IMR-90 (cell line): ENCODE measurements at regions not wholly inside any gene's neighbourhood (a gene's known extent, or its start where the extent isn't known, plus 50 kb on each side); places are given as distances from the start of the nearest gene placed in this dataset.
A peak's percentile ranks its signal among the peaks of the same experiment; 100 is the strongest.

Source experiments
- ATAC-seq: fragments of 200-7000 bp; cut with Tn5 transposase; 2 replicates; pipeline ENCODE4 v1.9.1; 2020; ENCODE audit warnings: low read depth, mild to moderate bottlenecking, moderate library complexity
- BruUV-seq: library from RNA; stranded (reverse); fragments of 400-500 nt; replicated peaks from 2 replicates; lab custom pipeline; 2021; lab: Mats Ljungman, UMichigan
- CTCF ChIA-PET: fragments of 300-600 bp; formaldehyde crosslinking; extraction: SDS; loops from one replicate; lab custom pipeline; 2021; ENCODE audit warnings: antibody characterized with exemption; lab: Yijun Ruan, JAX
- POLR2A ChIA-PET: fragments of 300-600 bp; sonication (Branson Sonifier 250); formaldehyde crosslinking; loops from one replicate; lab custom pipeline; 2022; ENCODE audit warnings: antibody characterized with exemption; ENCODE audit not compliant: unreplicated experiment; lab: Charles Lee
- DNase-seq: peaks from one replicate; pipeline ENCODE4 v3.0.0; 2013
- H2AFZ ChIP-seq: replicated peaks from 2 replicates; pipeline ENCODE3; 2013; ENCODE audit warnings: low read length, mild to moderate bottlenecking; ENCODE audit not compliant: poor library complexity
- H2AK5ac ChIP-seq: 2 replicates; pipeline ENCODE4 v1.6.1; 2013; ENCODE audit warnings: low read depth, low read length, inconsistent platforms
- H2AK9ac ChIP-seq: replicated peaks from 2 replicates; pipeline ENCODE3; 2013; ENCODE audit warnings: mild to moderate bottlenecking, low read depth, low read length, moderate library complexity; ENCODE audit not compliant: poor library complexity
- H2BK120ac ChIP-seq: 2 replicates; pipeline ENCODE4 v1.6.1; 2013; ENCODE audit warnings: low read depth, low read length, inconsistent platforms
- H2BK15ac ChIP-seq: 3 replicates; pipeline ENCODE4 v1.6.1; 2013; ENCODE audit warnings: low read depth, low read length, inconsistent platforms
- H2BK20ac ChIP-seq: 2 replicates; pipeline ENCODE4 v1.6.1; 2013; ENCODE audit warnings: low read depth, mild to moderate bottlenecking, inconsistent platforms, low read length, moderate library complexity
- H2BK5ac ChIP-seq: 2 replicates; pipeline ENCODE4 v1.6.1; 2013; ENCODE audit warnings: mild to moderate bottlenecking, low read depth, low read length, inconsistent platforms; ENCODE audit not compliant: poor library complexity, severe bottlenecking
- H3K14ac ChIP-seq: replicated peaks from 2 replicates; pipeline ENCODE4 v1.6.1; 2013; ENCODE audit warnings: low read depth, low read length, inconsistent platforms
- H3K18ac ChIP-seq: 2 replicates; pipeline ENCODE4 v1.6.1; 2013; ENCODE audit warnings: low read depth, low read length, control low read depth
- H3K23ac ChIP-seq: 2 replicates; pipeline ENCODE4 v1.6.1; 2013; ENCODE audit warnings: low read depth, low read length, inconsistent platforms
- H3K27ac ChIP-seq: 2 replicates; pipeline ENCODE4 v1.5.1; 2013; ENCODE audit warnings: mild to moderate bottlenecking, control low read depth, low read length; ENCODE audit not compliant: insufficient read depth
- H3K27me3 ChIP-seq: 2 replicates; pipeline ENCODE4 v1.6.1; 2013; ENCODE audit warnings: low read length; ENCODE audit not compliant: control insufficient read depth, insufficient read depth
- H3K36me3 ChIP-seq: 2 replicates; pipeline ENCODE4 v1.6.1; 2013; ENCODE audit warnings: low read length, mixed read lengths; ENCODE audit not compliant: control insufficient read depth, insufficient read depth
- H3K4ac ChIP-seq: 2 replicates; pipeline ENCODE4 v1.6.1; 2013; ENCODE audit warnings: low read depth, low read length, inconsistent platforms
- H3K4me1 ChIP-seq: 2 replicates; pipeline ENCODE4 v1.6.1; 2013; ENCODE audit warnings: low read length, mixed read lengths; ENCODE audit not compliant: control insufficient read depth, insufficient read depth
- H3K4me2 ChIP-seq: 2 replicates; pipeline ENCODE4 v1.6.1; 2013; ENCODE audit warnings: low read depth, mild to moderate bottlenecking, control low read depth, low read length, moderate library complexity
- H3K4me3 ChIP-seq: 2 replicates; pipeline ENCODE4 v1.5.1; 2013; ENCODE audit warnings: low read depth, mild to moderate bottlenecking, control low read depth, low read length, moderate library complexity; ENCODE audit not compliant: insufficient read depth
- H3K56ac ChIP-seq: 2 replicates; pipeline ENCODE4 v1.6.1; 2013; ENCODE audit warnings: low read length, inconsistent platforms; ENCODE audit not compliant: insufficient read depth; ENCODE audit errors: extremely low read depth
- H3K79me1 ChIP-seq, 2 experiments: 2 replicates each; pipeline ENCODE4 v1.6.1; 2013; ENCODE audit warnings: low read length in 2 of 2, inconsistent platforms in 1 of 2, low read depth in 1 of 2
- H3K9ac ChIP-seq: 2 replicates; pipeline ENCODE4 v1.6.1; 2013; ENCODE audit warnings: low read depth, low read length, control low read depth
- H3K9me1 ChIP-seq: 2 replicates; pipeline ENCODE4 v1.6.1; 2013; ENCODE audit warnings: low read length, inconsistent platforms; ENCODE audit not compliant: insufficient read depth
- H3K9me3 ChIP-seq: 2 replicates; pipeline ENCODE4 v1.6.1; 2013; ENCODE audit warnings: low read length; ENCODE audit not compliant: control insufficient read depth, insufficient read depth
- H4K20me1 ChIP-seq: 2 replicates; pipeline ENCODE4 v1.6.1; 2013; ENCODE audit warnings: low read length, inconsistent platforms; ENCODE audit not compliant: insufficient read depth
- H4K5ac ChIP-seq: 2 replicates; pipeline ENCODE4 v1.6.1; 2013; ENCODE audit warnings: mild to moderate bottlenecking, low read depth, low read length, control low read depth
- H4K8ac ChIP-seq, 2 experiments: 2 replicates each; pipeline ENCODE4 v1.6.1; 2013; ENCODE audit warnings: low read depth in 2 of 2, low read length in 2 of 2, control low read depth in 1 of 2, inconsistent platforms in 1 of 2
- H4K91ac ChIP-seq: 2 replicates; pipeline ENCODE4 v1.6.1; 2013; ENCODE audit warnings: low read depth, low read length, inconsistent platforms; ENCODE audit not compliant: insufficient read depth
- BHLHE40 ChIP-seq: fragments of 150-350 bp; IDR thresholded peaks from 2 replicates; pipeline ENCODE4 v1.6.1; 2016; ENCODE audit warnings: mild to moderate bottlenecking, low read depth, low read length
- CHD1 ChIP-seq: IDR thresholded peaks from 2 replicates; pipeline ENCODE4 v1.6.1; 2012; ENCODE audit warnings: low read depth, low read length, improper control_type of control experiment
- FOS ChIP-seq: fragments of 150-350 bp; IDR thresholded peaks from 2 replicates; pipeline ENCODE4 v1.6.1; 2016; ENCODE audit warnings: low read depth, low read length
- MAZ ChIP-seq: IDR thresholded peaks from 2 replicates; pipeline ENCODE4 v1.6.1; 2012; ENCODE audit warnings: low read depth, mild to moderate bottlenecking, low read length, improper control_type of control experiment, moderate library complexity, borderline replicate concordance
- MXI1 ChIP-seq: IDR thresholded peaks from 2 replicates; pipeline ENCODE4 v1.6.1; 2012; ENCODE audit warnings: low read depth, mild to moderate bottlenecking, low read length, moderate library complexity, borderline replicate concordance
- NFE2L2 ChIP-seq: fragments of 150-350 bp; IDR thresholded peaks from 2 replicates; pipeline ENCODE4 v1.6.1; 2016; ENCODE audit warnings: low read depth, mild to moderate bottlenecking, low read length
- POLR2A ChIP-seq: IDR thresholded peaks from 2 replicates; pipeline ENCODE4 v1.6.1; 2012; ENCODE audit warnings: mild to moderate bottlenecking, low read depth, low read length
- RCOR1 ChIP-seq: IDR thresholded peaks from 2 replicates; pipeline ENCODE4 v1.6.1; 2012; ENCODE audit warnings: mild to moderate bottlenecking, low read length, improper control_type of control experiment; ENCODE audit not compliant: insufficient replicate concordance
- RFX5 ChIP-seq: IDR thresholded peaks from 2 replicates; pipeline ENCODE4 v1.8.0; 2012; ENCODE audit warnings: low read depth, mild to moderate bottlenecking, low read length, moderate library complexity
- SMC3 ChIP-seq: fragments of 150-350 bp; IDR thresholded peaks from 2 replicates; pipeline ENCODE4 v1.6.1; 2016; ENCODE audit warnings: low read depth, mild to moderate bottlenecking, antibody characterized with exemption, low read length, moderate library complexity
- WGBS, 2 experiments: methylation state at CpG; one replicate each; pipeline versions ENCODE4 v1.1.5 to v1.1.7; 2013; ENCODE audit warnings: missing lambda C conversion rate in 2 of 2; ENCODE audit not compliant: insufficient read length in 1 of 2; ENCODE audit errors: extremely low coverage in 2 of 2; 5-methylcytosine and 5-hydroxymethylcytosine counted together
- dilution Hi-C: fragments of 300-500 bp; cut with HindIII; formaldehyde crosslinking; loops from one replicate; pipeline ENCODE4 v1.14.3; 2018; ENCODE audit warnings: low sequenced_read_pairs; ENCODE audit not compliant: unreplicated experiment
- in situ Hi-C: fragments of 300-500 bp; cut with MboI; formaldehyde crosslinking; loops from 3 replicates; pipeline ENCODE4 v1.14.3; 2019; ENCODE audit warnings: low sequenced_read_pairs, inconsistent platforms, mixed read lengths
- intact Hi-C: fragments of 100-400 bp; cut with micrococcal nuclease; formaldehyde crosslinking; loops from 2 replicates; pipeline ENCODE4 v1.10.0; 2022
- TF ChIP-seq, protein P1 (sequence below): fragments of 150-350 bp; IDR thresholded peaks from 2 replicates; pipeline ENCODE4 v1.6.1; 2016; ENCODE audit warnings: low read depth, mild to moderate bottlenecking, low read length, moderate library complexity, borderline replicate concordance
- TF ChIP-seq, protein P2 (sequence below): conservative IDR thresholded peaks from 2 replicates; pipeline ENCODE4 v1.5.1; 2012; ENCODE audit warnings: mild to moderate bottlenecking, low read depth, low read length, improper control_type of control experiment
- TF ChIP-seq, protein P3 (sequence below): fragments of 150-350 bp; IDR thresholded peaks from 2 replicates; pipeline ENCODE4 v1.6.1; 2017; ENCODE audit warnings: mild to moderate bottlenecking, antibody characterized with exemption, low read length, low read depth

DNA sequence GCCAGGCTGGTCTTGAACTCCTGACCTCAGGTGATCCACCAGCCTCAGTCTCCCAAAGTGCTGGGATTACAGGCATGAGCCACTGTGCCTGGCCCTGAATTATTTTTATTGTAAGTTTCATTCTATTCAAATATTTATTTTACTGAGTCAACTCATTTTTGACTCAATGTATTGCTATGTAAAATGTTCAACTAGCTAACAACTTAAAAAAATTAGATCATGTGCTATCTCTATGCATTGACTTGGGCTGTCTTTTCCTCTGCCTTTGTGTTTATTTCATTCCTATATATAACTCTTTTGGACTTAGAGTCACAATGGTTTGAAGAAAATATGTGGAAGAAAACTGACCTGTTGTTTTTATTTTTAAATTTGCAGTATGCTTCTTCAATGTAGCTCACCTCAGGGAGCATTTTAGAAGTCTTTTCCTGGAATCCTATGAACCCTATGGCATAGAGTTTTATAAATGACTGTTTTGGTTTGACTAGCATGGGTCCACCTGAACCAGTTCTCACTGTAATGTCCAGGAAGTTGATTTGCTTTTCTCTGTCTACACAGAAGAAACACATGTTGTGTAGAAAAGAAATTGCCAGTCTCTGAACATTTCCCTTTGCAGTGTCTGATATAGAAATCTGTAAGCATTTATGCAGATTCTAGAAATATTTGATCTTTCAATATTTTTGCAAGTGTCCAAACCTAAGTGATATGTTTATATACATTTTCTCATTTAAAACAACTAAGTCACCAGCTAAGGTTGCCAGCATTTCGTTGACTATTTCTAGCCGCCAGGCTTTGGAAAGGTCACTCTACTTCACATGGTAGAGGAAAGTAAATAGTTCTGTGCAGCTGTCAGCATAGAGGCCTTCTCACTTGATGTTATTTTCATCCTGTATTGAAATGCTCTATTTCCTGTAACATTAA lies 138.8 kb downstream of the PCSK1 start:
- Histone ChIP-seq H2AK5ac (peak overlapping the region; percentile 62; the same call in 1 of the 2 replicates), H3K23ac (peak overlapping the region; percentile 83; the same call in 1 of the 2 replicates), H3K4me2 (peak overlapping the region; percentile 56; the same call in 1 of the 2 replicates), H3K27me3 (no peaks in the 10 kb centered on the region), H3K9ac (peak overlapping the region; percentile 71; the same call in 1 of the 2 replicates), H3K4ac (peak overlapping the region; percentile 78; the same call in 1 of the 2 replicates), H3K4me3 (no peak overlapping the region), H2BK120ac (peak overlapping the region; percentile 91), H2BK15ac (peak overlapping the region; percentile 99; the same call in 2 of the 3 replicates), H4K8ac (peak overlapping the region; percentile 92 to 94), H3K14ac (peak overlapping the region; percentile 66), H3K27ac (peak overlapping the region; percentile 75), H3K79me1 (peaks cover 0 to 3% of the 10 kb centered on the region in 2 experiments; a peak in 1 of 4 replicates), H3K9me1 (peaks cover 3% of the 10 kb centered on the region; the same call in 1 of the 2 replicates), H2BK5ac (peak overlapping the region; percentile 100), H3K9me3 (no peaks in the 10 kb centered on the region), H3K18ac (peak overlapping the region; percentile 99), H4K20me1 (no peaks in the 10 kb centered on the region), H3K4me1 (peaks cover 10% of the 10 kb centered on the region), H2AFZ (no peak overlapping the region), H4K91ac (peak overlapping the region; percentile 82), H3K56ac (peak overlapping the region; percentile 90; the same call in 1 of the 2 replicates), H2BK20ac (peak overlapping the region; percentile 92), H2AK9ac (no peak overlapping the region), H3K36me3 (no peaks in the 10 kb centered on the region), H4K5ac (peak overlapping the region; percentile 98)
- no CpG with 5 or more reads among the region's 2 CpGs for WGBS, 2 experiments
- dilution Hi-C loops (no loop called here), in situ Hi-C loops (no loop called here), intact Hi-C loops (loop anchor here (10.0 kb wide), 1 partner anchor 119 kb away; no protein-coding TSS in a partner anchor)
- DNase-seq = peak; percentile 82
- TSS peak; percentile 42 for BruUV-seq
- CTCF ChIA-PET = no interaction called here
- POLR2A ChIA-PET = interaction anchor here (0.6 kb wide), 1 partner anchor 67 kb away, joined by 3 read pairs; no protein-coding TSS in a partner anchor
- peak; percentile 32 for ATAC-seq
- TF ChIP-seq, protein P1, sequence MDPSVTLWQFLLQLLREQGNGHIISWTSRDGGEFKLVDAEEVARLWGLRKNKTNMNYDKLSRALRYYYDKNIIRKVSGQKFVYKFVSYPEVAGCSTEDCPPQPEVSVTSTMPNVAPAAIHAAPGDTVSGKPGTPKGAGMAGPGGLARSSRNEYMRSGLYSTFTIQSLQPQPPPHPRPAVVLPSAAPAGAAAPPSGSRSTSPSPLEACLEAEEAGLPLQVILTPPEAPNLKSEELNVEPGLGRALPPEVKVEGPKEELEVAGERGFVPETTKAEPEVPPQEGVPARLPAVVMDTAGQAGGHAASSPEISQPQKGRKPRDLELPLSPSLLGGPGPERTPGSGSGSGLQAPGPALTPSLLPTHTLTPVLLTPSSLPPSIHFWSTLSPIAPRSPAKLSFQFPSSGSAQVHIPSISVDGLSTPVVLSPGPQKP = no peak
- no peak for TF ChIP-seq BHLHE40
- TF ChIP-seq RCOR1 = no peak
- no peak for TF ChIP-seq MAZ
- no peak for TF ChIP-seq SMC3
- TF ChIP-seq FOS = 0 out of 2 replicates have a peak, but pooled peaks have one; percentile 4
- TF ChIP-seq NFE2L2 = no peak
- TF ChIP-seq RFX5 = no peak
- no peak for TF ChIP-seq MXI1
- no peak for TF ChIP-seq CHD1
- TF ChIP-seq, protein P2, sequence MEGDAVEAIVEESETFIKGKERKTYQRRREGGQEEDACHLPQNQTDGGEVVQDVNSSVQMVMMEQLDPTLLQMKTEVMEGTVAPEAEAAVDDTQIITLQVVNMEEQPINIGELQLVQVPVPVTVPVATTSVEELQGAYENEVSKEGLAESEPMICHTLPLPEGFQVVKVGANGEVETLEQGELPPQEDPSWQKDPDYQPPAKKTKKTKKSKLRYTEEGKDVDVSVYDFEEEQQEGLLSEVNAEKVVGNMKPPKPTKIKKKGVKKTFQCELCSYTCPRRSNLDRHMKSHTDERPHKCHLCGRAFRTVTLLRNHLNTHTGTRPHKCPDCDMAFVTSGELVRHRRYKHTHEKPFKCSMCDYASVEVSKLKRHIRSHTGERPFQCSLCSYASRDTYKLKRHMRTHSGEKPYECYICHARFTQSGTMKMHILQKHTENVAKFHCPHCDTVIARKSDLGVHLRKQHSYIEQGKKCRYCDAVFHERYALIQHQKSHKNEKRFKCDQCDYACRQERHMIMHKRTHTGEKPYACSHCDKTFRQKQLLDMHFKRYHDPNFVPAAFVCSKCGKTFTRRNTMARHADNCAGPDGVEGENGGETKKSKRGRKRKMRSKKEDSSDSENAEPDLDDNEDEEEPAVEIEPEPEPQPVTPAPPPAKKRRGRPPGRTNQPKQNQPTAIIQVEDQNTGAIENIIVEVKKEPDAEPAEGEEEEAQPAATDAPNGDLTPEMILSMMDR = no peak
- TF ChIP-seq POLR2A = no peak
- TF ChIP-seq, protein P3, sequence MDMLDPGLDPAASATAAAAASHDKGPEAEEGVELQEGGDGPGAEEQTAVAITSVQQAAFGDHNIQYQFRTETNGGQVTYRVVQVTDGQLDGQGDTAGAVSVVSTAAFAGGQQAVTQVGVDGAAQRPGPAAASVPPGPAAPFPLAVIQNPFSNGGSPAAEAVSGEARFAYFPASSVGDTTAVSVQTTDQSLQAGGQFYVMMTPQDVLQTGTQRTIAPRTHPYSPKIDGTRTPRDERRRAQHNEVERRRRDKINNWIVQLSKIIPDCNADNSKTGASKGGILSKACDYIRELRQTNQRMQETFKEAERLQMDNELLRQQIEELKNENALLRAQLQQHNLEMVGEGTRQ = no peak
